DMS114 treated with DMSO at 0.1 percent for 48 hours (cell line): ENCODE measurements at regions not wholly inside any gene's neighbourhood (a gene's known extent, or its start where the extent isn't known, plus 50 kb on each side); places are given as distances from the start of the nearest gene placed in this dataset.
"Not testable (repeated sequence)": the region's sequence is repeated elsewhere in the genome, so short reads cannot be mapped to it uniquely, and the experiment has no call there.

Experiments
- DNase-seq: peaks from one replicate; lab custom pipeline; 2025; ENCODE audit not compliant: unreplicated experiment; lab: John Stamatoyannopoulos, UW

DNA sequence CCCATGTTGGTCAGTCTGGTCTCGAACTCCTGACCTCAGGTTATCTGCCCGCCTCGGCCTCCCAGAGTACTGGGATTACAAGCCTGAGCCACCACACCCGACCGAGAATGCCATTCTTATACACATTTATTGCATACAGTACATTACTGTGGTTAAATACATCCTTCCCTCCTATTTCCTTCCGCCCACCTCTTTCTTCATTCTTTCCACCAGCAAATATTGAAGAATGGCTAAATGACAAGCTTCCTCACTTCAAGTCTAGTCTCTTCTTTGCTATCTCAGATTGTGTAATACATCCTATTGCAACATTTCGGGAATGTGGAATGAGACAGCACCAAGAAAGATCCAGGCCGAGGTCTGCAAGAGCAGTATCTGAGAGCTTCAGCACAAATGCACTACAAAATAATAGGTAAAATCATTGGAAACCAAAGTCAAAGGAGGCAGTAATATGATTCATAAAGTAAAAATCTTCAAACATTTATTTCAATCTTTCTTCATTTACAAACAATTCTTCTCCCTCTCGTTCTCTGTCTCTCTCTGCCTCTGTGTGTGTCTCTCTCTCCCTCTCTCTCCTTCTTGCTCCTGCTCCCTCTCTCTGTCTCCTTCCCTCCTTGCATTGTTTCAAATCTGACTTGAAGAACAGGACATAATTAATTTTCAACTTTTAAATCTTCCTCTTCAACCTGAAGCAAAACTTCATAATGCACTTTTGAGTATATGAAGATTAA is 94.7 kb upstream of the TGFBR2 start:
- no peak for DNase-seq

DNA sequence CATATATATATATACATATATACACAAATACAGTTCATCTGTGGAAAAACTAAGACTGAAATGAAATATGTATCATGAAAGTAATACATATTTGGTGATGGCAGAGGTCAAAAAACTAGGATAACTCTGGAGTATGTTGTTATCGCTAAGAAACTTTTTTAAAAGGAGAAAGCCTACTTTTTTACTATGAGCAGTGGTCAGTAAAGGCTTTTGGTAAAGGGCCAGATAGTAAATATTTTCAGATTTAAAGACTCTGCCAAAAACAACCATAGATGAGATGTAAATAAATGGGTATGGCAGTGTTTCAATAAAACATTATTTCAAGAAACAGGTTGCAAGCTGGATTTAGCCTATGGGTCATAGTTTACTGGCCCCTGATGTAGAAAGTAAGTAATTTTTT is 93.8 kb upstream of the TGFBR2 start:
- no peak for DNase-seq

DNA sequence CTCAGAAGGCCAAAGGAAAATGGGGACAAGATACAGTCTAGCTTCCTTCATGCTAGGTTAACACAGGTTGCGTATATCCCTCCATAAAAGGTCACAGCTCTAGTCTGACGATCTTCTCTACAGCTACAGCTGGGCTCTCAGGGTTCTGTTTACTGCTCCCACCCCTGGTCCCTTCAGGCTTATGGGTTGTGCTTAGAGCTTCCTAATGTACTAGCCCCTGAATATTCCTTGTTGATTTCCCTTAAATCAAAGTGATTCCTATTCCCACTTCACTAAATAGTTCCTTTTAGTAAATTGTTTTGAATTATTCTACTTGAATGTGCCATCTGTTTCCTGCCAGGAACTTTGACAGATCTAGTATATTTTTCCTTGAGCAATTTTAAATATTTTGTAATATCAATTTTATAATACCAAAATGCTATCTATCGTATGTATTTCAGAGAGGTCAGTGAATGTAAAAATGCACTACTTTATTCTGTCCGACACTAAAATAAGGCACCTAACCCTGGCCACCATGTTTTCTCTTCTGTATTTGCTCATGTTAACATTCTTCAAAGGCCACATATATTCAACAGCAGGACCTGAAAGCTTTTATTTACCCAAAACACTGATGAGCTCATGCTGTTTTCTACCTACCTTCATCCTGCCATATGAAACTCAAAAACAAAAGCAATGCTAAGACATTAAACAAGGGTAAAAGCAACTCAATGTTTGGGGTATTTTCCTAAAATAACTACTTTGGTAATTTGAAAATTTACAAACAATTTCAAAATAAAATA is 92.8 kb upstream of the TGFBR2 start:
- no peak for DNase-seq

DNA sequence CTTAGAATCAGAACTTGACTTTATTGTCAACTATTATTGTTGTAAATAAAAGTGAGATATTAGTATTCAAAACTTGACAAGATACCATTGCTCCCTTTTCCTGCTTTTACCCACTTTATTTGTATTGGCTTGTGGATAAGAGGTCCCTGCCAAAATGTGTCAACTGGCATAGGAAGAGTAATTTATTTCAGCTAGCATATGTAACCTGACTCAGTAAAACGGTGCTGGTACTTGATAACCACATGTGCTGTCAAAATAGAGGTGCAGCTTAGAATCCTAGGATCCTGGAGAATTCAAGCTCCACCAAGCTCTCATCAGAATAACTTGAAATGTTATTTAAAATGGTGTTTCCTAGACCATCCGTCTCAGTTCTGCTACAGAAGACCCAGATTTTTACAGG is 90.2 kb upstream of the TGFBR2 start:
- DNase-seq: no peak

DNA sequence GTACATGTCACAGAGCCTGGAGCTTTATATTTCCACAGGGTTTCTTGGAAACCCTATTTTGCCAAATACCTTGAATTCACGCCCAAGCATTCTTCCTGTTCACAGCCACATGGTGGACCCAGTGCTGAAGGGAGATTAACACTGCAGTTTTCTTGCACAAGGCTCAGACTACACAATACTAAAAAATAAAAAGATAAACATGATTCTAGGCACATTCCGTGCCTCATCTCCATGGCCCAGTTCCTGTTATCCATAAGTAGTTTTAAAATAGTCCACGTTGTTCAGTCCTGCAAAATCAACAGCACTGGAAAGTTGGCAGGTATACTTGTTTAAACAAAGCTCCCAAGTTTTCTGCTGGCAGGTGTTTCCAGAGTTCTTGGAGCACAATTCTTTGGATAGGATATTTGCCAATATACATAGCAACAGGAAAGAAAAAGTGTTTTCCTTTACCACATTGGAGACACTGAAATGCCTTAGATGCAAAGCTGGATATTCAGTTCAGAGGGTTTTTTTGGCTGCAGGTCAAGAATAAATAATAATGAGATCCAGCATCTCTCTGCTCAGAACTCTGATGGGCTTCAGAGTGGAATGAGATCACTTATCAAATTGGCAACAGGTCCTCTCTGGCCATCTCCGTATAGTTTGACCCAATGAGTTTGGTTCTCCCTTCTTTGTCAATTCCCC is 88.1 kb upstream of the TGFBR2 start:
- no peak for DNase-seq

DNA sequence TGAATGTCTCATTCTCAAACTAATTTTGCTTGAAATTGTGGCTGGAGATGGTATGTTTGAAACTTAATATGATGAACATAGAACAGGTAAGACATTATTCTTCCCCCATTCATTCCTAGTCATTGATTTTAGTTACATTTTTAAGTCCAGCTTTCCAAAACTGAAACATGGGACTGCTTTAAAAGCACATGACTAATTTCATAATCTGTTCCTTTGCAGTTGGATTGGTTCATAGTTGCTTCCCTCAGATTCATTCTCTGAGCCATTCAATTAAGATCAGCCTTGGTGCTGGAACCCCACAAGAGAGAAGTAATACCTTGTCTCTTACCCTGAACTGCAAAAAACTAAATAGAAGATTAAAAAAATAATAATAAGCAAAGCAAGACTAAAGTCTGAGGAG is 87.5 kb upstream of the TGFBR2 start:
- DNase-seq: no peak

DNA sequence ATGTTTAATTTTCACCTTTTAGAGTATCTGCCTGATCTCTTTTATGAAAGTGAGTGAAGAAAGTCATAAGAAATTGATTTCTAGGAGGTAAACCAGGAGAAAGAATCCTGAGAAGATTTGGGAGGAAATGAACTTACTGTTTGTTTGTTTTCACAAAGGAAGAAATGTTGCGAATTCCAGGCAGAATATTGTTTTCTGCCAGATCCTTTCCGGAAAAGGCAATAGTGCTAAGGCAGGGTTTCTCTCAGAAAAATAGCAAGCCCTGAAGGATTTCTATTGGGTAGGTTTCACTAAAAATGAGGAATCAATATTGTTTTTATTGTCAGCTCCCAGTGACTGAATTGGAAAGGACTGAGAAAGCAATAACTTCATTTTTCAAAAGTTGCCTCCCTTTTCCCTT is 85.7 kb upstream of the TGFBR2 start:
- DNase-seq: no peak

DNA sequence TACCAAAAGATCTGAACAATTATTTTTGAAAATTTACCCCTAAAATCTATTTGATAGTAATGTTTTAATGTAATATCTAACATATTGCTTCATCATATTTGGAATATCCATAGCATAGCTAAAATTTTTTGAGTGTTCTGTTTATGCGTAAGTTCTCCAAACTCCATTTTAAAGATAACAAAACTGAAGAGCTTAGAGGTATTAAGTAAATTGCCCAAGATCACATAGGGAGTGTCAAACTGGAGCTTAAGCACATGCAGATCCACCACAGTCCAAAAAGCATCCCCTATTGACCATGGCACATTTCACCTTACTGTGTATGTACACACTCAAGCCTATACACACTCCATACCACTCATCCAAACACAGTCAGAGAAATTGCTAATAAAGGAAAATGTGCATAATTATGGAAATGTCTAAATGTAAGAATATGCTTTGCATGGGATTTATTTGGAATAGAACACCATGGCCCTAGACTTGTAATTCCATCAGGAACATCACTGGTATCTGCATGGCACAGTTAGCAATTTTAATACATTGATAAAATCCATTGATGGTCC is 85.2 kb upstream of the TGFBR2 start:
- DNase-seq: no peak

DNA sequence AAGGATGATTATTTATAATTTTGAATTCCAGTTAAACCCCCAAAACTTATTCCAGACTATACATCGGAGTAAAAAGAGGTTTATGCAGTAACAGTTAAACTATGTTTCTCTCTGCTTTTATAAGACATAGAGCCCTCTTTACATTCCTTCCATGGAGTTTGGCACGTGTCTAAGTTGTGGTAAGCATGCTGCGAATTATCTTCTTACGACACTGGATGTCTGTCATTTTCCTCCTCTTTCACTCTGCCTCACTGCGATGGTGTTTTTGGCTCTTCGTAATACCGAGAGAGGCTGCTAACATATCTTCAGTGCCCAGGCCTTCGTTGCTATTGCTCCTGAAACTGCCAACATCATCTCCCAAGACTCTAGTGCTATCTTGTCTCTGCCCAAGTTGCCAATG is 83.9 kb upstream of the TGFBR2 start:
- DNase-seq: no peak

DNA sequence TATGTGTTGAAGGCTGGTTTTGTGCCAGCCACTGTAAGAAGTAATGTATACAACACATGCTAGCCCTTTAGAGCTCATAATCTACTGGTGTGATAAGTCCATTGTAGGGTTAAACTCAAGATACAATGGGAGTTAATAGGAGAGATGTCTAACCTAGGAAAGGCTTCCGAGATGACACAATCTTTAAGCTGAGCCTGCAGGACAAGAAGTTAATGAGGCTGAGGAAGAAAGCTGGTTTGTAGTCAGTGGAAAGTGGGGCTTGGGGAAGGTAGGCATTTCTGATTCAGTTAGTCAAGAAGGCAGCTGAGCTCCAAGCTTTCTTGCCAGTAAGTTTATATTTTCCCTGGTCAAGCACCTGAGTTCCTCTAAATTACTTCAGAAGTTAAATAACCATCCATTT is 83.0 kb upstream of the TGFBR2 start:
- DNase-seq: no peak

DNA sequence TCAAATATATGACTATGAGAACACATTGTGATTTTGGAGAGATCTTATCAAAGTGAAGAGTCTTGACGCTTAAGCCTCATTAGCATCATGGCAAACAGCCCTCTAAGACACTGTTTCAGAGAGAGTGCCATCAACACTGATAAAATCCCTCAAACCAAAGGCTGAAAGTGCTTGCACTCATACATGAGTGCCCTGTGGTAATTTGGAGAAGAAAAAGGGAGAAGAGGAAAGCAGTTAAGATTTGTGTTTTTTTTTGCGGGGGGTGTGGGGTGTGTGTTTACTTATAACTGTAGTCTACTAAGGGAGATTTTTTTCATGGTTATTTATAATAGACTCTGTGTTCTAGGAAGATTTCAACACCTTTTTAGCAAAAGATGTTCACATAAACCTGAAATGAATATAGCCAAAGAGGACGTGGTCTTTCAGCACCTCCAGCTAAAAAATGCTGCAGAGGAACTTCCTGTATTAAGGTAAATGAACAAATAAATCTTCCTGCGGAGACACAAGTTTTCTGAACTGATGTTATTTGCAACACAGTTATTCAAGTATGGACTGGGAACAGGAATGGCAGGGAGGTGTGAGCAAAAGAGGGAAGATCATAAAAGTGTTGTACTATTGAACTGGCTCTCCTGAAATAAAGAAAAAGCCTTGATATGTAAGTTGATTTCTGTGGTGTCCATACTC is 81.9 kb upstream of the TGFBR2 start:
- DNase-seq: no peak

DNA sequence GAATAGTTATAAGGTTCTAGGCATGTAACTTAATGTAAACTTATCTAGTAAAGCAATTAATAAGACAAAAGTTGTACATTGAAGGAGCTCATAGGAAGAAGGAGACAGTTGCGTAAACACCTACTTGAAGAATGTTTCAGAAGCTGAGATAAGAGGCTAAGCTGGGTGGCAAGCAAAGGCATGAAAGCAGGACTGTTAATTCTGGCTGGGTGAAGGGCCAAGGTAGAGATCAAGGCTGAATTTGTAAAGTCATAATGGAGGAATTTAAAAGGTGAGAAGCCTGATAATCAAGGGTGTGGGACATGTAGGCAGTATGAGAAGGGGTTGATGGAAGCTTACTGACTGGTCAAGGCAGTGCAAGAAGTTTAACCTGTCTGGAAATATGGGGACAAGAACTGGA is 80.4 kb upstream of the TGFBR2 start:
- no peak for DNase-seq

DNA sequence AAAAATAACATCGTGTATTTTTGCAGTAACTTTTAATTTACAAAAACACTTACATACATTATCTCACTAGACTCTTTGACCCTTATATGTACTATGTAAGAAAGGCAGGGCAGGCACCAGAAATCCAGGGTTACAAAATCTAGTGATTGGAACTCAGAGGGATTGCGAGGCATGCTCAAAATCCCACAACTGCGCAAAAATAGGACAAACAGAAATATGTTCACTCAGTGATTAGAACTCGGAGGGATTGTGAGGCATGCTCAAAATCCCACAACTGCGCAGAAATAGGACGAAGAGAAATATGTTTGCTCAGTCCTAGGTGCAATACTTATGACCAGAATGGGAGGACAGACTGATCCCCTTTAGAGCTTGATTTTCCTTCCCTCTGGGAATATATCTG is 79.2 kb upstream of the TGFBR2 start:
- no peak for DNase-seq

DNA sequence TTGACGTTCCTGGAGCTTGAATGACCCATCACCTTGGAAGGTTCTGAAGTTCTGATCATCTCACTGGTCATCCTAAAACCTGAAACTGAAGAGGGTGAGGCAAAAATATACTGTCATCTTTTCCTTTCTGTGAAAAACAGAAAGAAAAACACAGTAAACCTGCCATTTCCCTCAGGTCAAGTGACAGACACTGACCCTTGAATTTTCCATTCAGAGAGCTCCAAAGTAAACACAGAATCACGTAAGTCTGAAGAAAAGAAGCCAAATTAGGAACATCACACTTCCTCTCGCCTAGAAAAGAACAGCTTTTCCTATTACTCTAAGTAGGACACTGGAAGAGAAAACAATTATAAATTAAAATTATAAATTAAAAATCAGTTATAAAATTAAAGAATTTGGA is 78.7 kb upstream of the TGFBR2 start:
- no peak for DNase-seq

DNA sequence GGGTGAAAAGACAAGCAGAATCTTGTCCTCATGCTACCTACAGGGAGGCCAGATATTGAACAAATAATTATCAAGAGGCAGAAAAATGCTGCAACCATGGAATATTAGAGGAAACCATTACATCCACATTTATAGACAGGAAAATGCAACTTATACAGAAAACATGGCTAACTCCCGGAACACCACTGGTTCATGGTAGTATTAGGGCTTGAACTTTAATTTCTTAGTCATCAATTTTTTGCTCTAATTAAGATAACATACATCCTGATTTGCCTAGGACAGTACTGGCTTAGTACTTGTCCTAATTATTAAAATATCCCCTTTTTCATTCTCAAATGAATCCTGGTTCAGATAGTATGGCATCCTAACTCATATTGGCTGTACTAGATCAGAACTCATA is 76.3 kb upstream of the TGFBR2 start:
- no peak for DNase-seq

DNA sequence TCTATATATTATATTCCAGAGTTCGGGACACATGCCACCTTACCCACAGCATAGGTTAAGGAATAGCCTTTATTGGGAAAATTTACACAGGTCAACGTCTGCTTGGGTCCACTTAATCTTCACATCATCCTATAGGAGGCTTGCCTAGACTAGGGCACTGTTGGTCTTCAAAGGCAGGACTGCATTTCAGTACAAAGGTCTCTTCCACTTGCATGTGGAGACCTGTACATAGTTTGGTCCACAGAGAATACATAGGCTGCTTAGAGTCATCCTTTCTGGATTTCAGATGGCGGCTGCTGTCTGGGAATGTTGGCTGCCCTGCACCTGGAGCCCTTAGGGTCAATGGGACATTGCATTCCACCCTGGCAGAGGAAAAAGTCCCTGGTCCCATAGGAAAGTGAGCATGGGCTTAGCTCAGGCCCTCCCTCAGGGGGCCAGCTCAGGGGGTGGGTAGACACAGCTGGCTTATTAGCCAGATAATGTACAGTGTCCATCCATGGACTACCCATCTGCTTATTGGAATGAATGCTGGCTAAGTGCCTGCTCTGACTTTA is 75.3 kb upstream of the TGFBR2 start:
- DNase-seq: no peak

DNA sequence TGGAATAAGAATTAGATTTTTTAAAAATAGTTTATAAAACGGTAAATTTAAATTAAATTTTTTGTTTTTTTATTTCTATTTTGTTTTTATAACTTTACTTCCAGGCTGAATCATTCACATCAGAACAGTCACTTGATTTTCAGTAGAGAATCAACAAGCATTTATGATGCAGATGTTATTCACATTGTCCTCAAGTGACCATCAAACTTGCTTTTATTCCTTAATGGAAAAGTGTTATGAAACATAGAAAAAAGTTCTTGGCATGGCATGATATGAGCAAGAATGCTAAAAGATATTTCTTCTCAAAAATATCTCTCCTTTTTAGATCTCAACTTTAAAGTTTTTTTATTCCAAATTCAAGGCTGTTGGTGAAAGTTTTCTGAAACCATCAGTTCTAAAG is 70.9 kb upstream of the TGFBR2 start:
- DNase-seq: no peak

DNA sequence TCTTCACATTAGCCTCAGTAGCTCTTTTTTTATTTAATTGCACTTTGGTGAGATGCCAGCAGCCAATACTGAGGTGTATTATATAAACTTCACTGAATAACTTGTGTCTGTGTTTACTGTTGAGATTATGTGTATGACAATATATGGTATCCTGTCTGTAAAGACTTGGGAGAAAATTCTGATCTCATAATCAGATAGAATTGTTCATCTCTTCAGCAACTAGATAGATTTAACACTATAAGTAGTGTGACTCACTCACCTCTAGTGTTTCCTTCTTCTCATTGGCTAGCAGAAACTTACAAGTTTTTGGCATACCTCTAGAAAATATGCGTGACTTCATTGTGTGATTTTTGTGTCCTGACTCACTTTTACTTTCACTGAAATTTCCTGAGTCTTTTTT is 67.6 kb upstream of the TGFBR2 start:
- DNase-seq: no peak

DNA sequence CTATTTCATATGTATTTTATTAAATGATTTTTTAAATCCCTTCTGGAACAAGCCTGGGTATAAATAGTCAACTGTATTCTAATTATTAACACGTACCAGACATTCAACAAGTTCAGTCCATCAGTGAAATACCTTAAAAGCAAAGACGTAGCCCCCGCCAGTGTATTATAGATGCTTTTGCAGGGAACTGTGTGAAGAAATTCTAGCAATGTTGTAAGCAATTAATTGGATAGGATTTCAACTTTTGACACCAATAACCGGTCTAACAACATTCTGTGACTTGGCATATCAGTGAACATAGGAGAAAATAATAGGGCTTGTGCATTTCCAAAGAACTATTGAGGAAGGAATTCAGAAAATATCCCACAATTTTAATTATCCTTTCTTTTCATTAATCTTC is 67.2 kb upstream of the TGFBR2 start:
- no peak for DNase-seq

DNA sequence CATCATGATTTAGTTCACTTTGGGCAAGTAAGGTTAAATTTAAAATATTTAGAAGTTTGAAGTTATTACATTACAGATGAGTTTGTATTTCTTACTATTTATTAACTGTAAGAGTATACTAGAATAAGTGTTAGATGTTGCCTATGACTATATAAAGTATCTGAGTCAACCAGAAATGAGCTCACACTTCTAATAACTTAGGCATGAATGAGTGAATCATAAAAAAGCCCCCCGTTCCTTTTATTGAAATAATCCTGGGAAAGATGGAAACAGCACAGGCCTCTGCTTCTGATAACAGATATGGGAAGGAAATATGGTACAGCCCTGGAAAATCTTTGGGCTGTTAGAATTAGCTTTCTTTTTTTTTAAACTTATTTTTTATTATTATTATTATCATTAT is 66.6 kb upstream of the TGFBR2 start:
- no peak for DNase-seq

DNA sequence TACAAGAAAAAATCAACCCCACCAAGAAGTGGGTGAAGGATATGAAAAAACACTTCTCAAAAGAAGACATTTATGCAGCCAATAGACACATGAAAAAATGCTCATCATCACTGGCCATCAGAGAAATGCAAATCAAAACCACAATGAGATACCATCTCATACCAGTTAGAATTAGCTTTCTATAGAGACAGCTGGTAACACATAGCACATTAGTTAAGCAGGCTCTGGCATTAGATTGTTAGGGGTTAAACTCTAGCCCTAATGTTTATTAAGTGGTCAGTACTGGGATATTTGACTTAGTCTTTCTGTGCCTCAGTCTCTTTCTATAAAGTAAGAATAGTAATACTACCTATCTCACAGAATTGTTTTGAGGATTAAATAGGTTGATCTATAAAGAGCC is 65.2 kb upstream of the TGFBR2 start:
- DNase-seq: not testable (repeated sequence)
